B cell (primary cell): ENCODE measurements at regions not wholly inside any gene's neighbourhood (a gene's known extent, or its start where the extent isn't known, plus 50 kb on each side); places are given as distances from the start of the nearest gene placed in this dataset.

ENCODE experiments used
- ATAC-seq: fragments of 200-7000 bp; cut with Tn5 transposase; one replicate; pipeline ENCODE4 v1.10.0; 2021; ENCODE audit warnings: low read depth, mild to moderate bottlenecking, moderate number of reproducible peaks, moderate library complexity
- CTCF ChIA-PET: fragments of 350-600 bp; sonication (Branson Sonifier 250); formaldehyde crosslinking; loops from one replicate; lab custom pipeline; 2021; ENCODE audit warnings: antibody characterized with exemption, inconsistent platforms; lab: Charles Lee
- POLR2A ChIA-PET: fragments of 350-600 bp; sonication (Branson Sonifier 250); formaldehyde crosslinking; loops from one replicate; lab custom pipeline; 2021; ENCODE audit warnings: antibody characterized with exemption; lab: Charles Lee
- DNase-seq: peaks from one replicate; pipeline ENCODE4 v3.0.0; 2013
- H2AFZ ChIP-seq: 2 replicates; pipeline ENCODE4 v1.6.1; 2012; ENCODE audit warnings: mild to moderate bottlenecking, low read depth, low read length; ENCODE audit not compliant: insufficient read depth, poor library complexity, severe bottlenecking
- H3K27ac ChIP-seq, 2 donors: 1 replicate in 1 of 2; 2 replicates in 1 of 2; pipeline ENCODE4 v1.5.1; 2012 to 2013; ENCODE audit warnings: low read length in 2 of 2, mild to moderate bottlenecking in 2 of 2, moderate library complexity in 1 of 2
- H3K27me3 ChIP-seq, 4 experiments: fragments of 200-600 bp in 1 of 4; sonication (generic) in 1 of 4; replicated peaks in 1 of 4; 1 replicate in 2 of 4; 2 replicates in 2 of 4; pipeline versions ENCODE4 v1.6.1 to v1.7.0; 2013 to 2016; ENCODE audit warnings: low read length in 3 of 4, mild to moderate bottlenecking in 2 of 4, mixed read lengths in 1 of 4, moderate library complexity in 1 of 4; ENCODE audit not compliant: insufficient read depth in 4 of 4, control insufficient read depth in 3 of 4; ENCODE audit errors: control extremely low read depth in 1 of 4
- H3K36me3 ChIP-seq, 2 experiments: replicated peaks in 1 of 2; 1 replicate in 1 of 2; 2 replicates in 1 of 2; pipeline versions ENCODE4 v1.6.1 to v1.7.1; 2013; ENCODE audit warnings: low read length in 1 of 2; ENCODE audit not compliant: insufficient read depth in 2 of 2, control insufficient read depth in 1 of 2; ENCODE audit errors: control extremely low read depth in 1 of 2, extremely low read depth in 1 of 2
- H3K4me1 ChIP-seq, 2 donors: fragments of 200-600 bp in 1 of 2; sonication (generic) in 1 of 2; 1 replicate in 1 of 2; 2 replicates in 1 of 2; pipeline versions ENCODE4 v1.5.1 to v1.6.1; 2013 to 2017; ENCODE audit warnings: low read length in 2 of 2; ENCODE audit not compliant: control insufficient read depth in 2 of 2, insufficient read depth in 2 of 2
- H3K4me2 ChIP-seq: replicated peaks from 2 replicates; pipeline ENCODE3; 2012; ENCODE audit warnings: mild to moderate bottlenecking, low read depth, low read length; ENCODE audit not compliant: poor library complexity, severe bottlenecking
- H3K4me3 ChIP-seq, 5 experiments: fragments of 200-600 bp in 1 of 5; sonication (generic) in 1 of 5; 1 replicate in 3 of 5; 2 replicates in 2 of 5; pipeline versions ENCODE4 v1.5.1 to v1.7.0; 2011 to 2016; ENCODE audit warnings: low read length in 4 of 5, mild to moderate bottlenecking in 4 of 5, low read depth in 2 of 5, control low read depth in 1 of 5, moderate library complexity in 1 of 5; ENCODE audit not compliant: insufficient read depth in 1 of 5; ENCODE audit errors: control extremely low read depth in 1 of 5, extremely low read depth in 1 of 5
- H3K79me2 ChIP-seq: fragments of 200-600 bp; sonication (generic); one replicate; pipeline ENCODE4 v1.6.0; 2016; ENCODE audit warnings: low read length; ENCODE audit not compliant: control insufficient read depth, insufficient read depth
- H3K9ac ChIP-seq: fragments of 200-600 bp; sonication (generic); 2 replicates; pipeline ENCODE4 v1.6.1; 2017; ENCODE audit warnings: mild to moderate bottlenecking, low read length, moderate library complexity
- H3K9me3 ChIP-seq, 3 donors: one replicate each; pipeline versions ENCODE4 v1.6.1 to v1.7.1; 2013; ENCODE audit warnings: low read length in 2 of 3; ENCODE audit not compliant: control insufficient read depth in 2 of 3, insufficient read depth in 1 of 3; ENCODE audit errors: control extremely low read depth in 1 of 3
- H4K20me1 ChIP-seq: 2 replicates; pipeline ENCODE4 v1.6.0; 2012; ENCODE audit warnings: mild to moderate bottlenecking, low read length; ENCODE audit not compliant: insufficient read depth, control insufficient read depth, poor library complexity, severe bottlenecking
- H3K27ac Mint-ChIP-seq: one replicate; pipeline ENCODE4 v1.8.0; 2021; ENCODE audit warnings: mixed read lengths
- H3K27me3 Mint-ChIP-seq: one replicate; pipeline ENCODE4 v1.8.0; 2021; ENCODE audit warnings: mixed read lengths
- H3K4me1 Mint-ChIP-seq: one replicate; pipeline ENCODE4 v1.8.0; 2021; ENCODE audit warnings: mixed read lengths
- H3K4me3 Mint-ChIP-seq: one replicate; pipeline ENCODE4 v1.8.0; 2021; ENCODE audit warnings: mixed read lengths
- H3K9me3 Mint-ChIP-seq: one replicate; pipeline ENCODE4 v1.8.0; 2022; ENCODE audit warnings: mixed read lengths; ENCODE audit not compliant: insufficient read depth
- CTCF ChIP-seq: fragments of 200-600 bp; IDR thresholded peaks from one replicate; pipeline ENCODE4 v1.8.0; 2022; ENCODE audit warnings: antibody characterized with exemption, mild to moderate bottlenecking
- EZH2 ChIP-seq: IDR thresholded peaks from 2 replicates; pipeline ENCODE4 v1.6.1; 2012; ENCODE audit warnings: borderline replicate concordance, low read depth, mild to moderate bottlenecking, moderate library complexity, low read length; ENCODE audit not compliant: insufficient read depth, poor library complexity, severe bottlenecking
- WGBS: methylation state at CpG from one replicate; pipeline ENCODE4 v1.1.5; 2013; ENCODE audit warnings: missing lambda C conversion rate; ENCODE audit not compliant: insufficient coverage; 5-methylcytosine and 5-hydroxymethylcytosine counted together
- intact Hi-C: fragments of 100-400 bp; cut with micrococcal nuclease; formaldehyde crosslinking; loops from one replicate; pipeline ENCODE4 v1.10.0; 2022

GRCh38 chr1:91173346-91173890 lies 151.6 kb upstream of the ZNF644 start:
- no peak overlapping the region for H3K27ac Mint-ChIP-seq

GRCh38 chr1:91172541-91172940 lies 150.7 kb upstream of the ZNF644 start:
- no CpG with 5 or more reads among the region's 2 CpGs for WGBS
- CTCF ChIA-PET = interaction anchor here (0.7 kb wide), 1 partner anchor 63 kb away, joined by 3 read pairs; no protein-coding TSS in a partner anchor
- intact Hi-C loops = no loop called here

More at GRCh38 chr1:91173346-91173890, 151.6 kb upstream of the ZNF644 start:
- Histone ChIP-seq H3K36me3 (no peaks in the 10 kb centered on the region), H3K9ac (no peak overlapping the region), H3K4me2 (no peak overlapping the region), H3K27me3 (peaks cover 0 to 19% (median 7%) of the 10 kb centered on the region in 4 experiments), H4K20me1 (no peaks in the 10 kb centered on the region), H3K9me3 (no peaks in the 10 kb centered on the region), H3K79me2 (no peaks in the 10 kb centered on the region), H3K4me3 (no peak overlapping the region), H3K27ac (no peak overlapping the region), H3K4me1 (no peaks in the 10 kb centered on the region), H2AFZ (no peak overlapping the region)
- no peak for DNase-seq
- ChIA-PET CTCF (interaction anchor here (0.8 kb wide), 1 partner anchor 8 kb away, joined by 4 read pairs; no protein-coding TSS in a partner anchor), POLR2A (no interaction called here)
- TF ChIP-seq EZH2 (no peak), CTCF (no peak)
- Mint-ChIP-seq H3K9me3 (no peaks in the 10 kb centered on the region), H3K27me3 (peaks cover 30% of the 10 kb centered on the region), H3K4me3 (no peak overlapping the region), H3K4me1 (no peaks in the 10 kb centered on the region)
- intact Hi-C loops = no loop called here
- WGBS = 86% methylated on average over 8 of the region's 9 CpGs
- ATAC-seq = no peak

More at GRCh38 chr1:91172541-91172940, 150.7 kb upstream of the ZNF644 start:
- Mint-ChIP-seq H3K27me3 (peaks cover 30% of the 10 kb centered on the region), H3K4me1 (no peaks in the 10 kb centered on the region), H3K27ac (no peak overlapping the region), H3K4me3 (no peak overlapping the region), H3K9me3 (no peaks in the 10 kb centered on the region)
- Histone ChIP-seq H4K20me1 (no peaks in the 10 kb centered on the region), H3K36me3 (no peaks in the 10 kb centered on the region), H3K9me3 (no peaks in the 10 kb centered on the region), H3K27ac (no peak overlapping the region), H3K4me2 (no peak overlapping the region), H3K27me3 (peaks cover 0 to 19% (median 7%) of the 10 kb centered on the region in 4 experiments), H2AFZ (no peak overlapping the region), H3K4me1 (no peaks in the 10 kb centered on the region), H3K4me3 (no peak overlapping the region), H3K9ac (no peak overlapping the region), H3K79me2 (no peaks in the 10 kb centered on the region)
- no peak for ATAC-seq
- TF ChIP-seq EZH2 = no peak
- TF ChIP-seq CTCF = no peak
- DNase-seq = no peak
- POLR2A ChIA-PET = no interaction called here
